PC-3 (cell line): ENCODE measurements at regions not wholly inside any gene's neighbourhood (a gene's known extent, or its start where the extent isn't known, plus 50 kb on each side); places are given as distances from the start of the nearest gene placed in this dataset.
"Not testable (repeated sequence)": the region's sequence is repeated elsewhere in the genome, so short reads cannot be mapped to it uniquely, and the experiment has no call there.

Experiments
- ATAC-seq: fragments of 200-7000 bp; cut with Tn5 transposase; 2 replicates; pipeline ENCODE4 v1.9.1; 2020; ENCODE audit warnings: mild to moderate bottlenecking, moderate library complexity
- BruUV-seq: library from RNA; stranded (reverse); fragments of 400-500 nt; replicated peaks from 2 replicates; lab custom pipeline; 2021; lab: Mats Ljungman, UMichigan
- CTCF ChIA-PET: fragments of 300-600 bp; sonication (Branson Sonifier 250); formaldehyde crosslinking; loops from one replicate; lab custom pipeline; 2022; ENCODE audit warnings: antibody characterized with exemption; lab: Charles Lee
- POLR2A ChIA-PET: fragments of 300-600 bp; sonication (Branson Sonifier 250); formaldehyde crosslinking; loops from one replicate; lab custom pipeline; 2022; ENCODE audit warnings: antibody characterized with exemption; ENCODE audit not compliant: unreplicated experiment; lab: Charles Lee
- DNase-seq: peaks from one replicate; pipeline ENCODE4 v3.0.0-alpha.2; 2015
- H2AFZ ChIP-seq: fragments of 300-600 bp; sonication (generic); 2 replicates; pipeline ENCODE4 v1.6.0; 2016; ENCODE audit warnings: antibody characterized with exemption, low read length
- H3F3A ChIP-seq: fragments of 300-600 bp; sonication (generic); one replicate; pipeline ENCODE4 v1.6.0; 2017; ENCODE audit warnings: antibody characterized with exemption, low read length, control low read depth, mild to moderate bottlenecking; ENCODE audit not compliant: unreplicated experiment
- H3K27ac ChIP-seq: fragments of 300-600 bp; sonication (generic); 2 replicates; pipeline ENCODE4 v1.5.1; 2016; ENCODE audit warnings: mild to moderate bottlenecking, low read length
- H3K27me3 ChIP-seq: fragments of 300-600 bp; sonication (generic); 2 replicates; pipeline ENCODE4 v1.6.1; 2016; ENCODE audit warnings: low read length, mixed read lengths
- H3K36me3 ChIP-seq: fragments of 300-600 bp; sonication (generic); 2 replicates; pipeline ENCODE4 v1.6.1; 2016; ENCODE audit warnings: low read depth, mixed run types, low read length, mixed read lengths
- H3K4me1 ChIP-seq: fragments of 300-600 bp; sonication (generic); 2 replicates; pipeline ENCODE4 v1.5.1; 2016; ENCODE audit warnings: low read length; ENCODE audit not compliant: insufficient read depth
- H3K4me2 ChIP-seq: fragments of 300-600 bp; sonication (generic); 2 replicates; pipeline ENCODE4 v1.6.0; 2016; ENCODE audit warnings: low read length
- H3K4me3 ChIP-seq: fragments of 300-600 bp; sonication (generic); 2 replicates; pipeline ENCODE4 v1.5.1; 2016; ENCODE audit warnings: mild to moderate bottlenecking, low read length, mixed read lengths
- H3K79me2 ChIP-seq: fragments of 300-600 bp; sonication (generic); 2 replicates; pipeline ENCODE4 v1.6.1; 2017; ENCODE audit warnings: low read length, mixed read lengths
- H3K9ac ChIP-seq: fragments of 300-600 bp; sonication (generic); 2 replicates; pipeline ENCODE4 v1.6.0; 2016; ENCODE audit warnings: mild to moderate bottlenecking, low read length
- H3K9me2 ChIP-seq: fragments of 300-600 bp; sonication (generic); replicated peaks from 2 replicates; pipeline ENCODE4 v1.6.1; 2016; ENCODE audit warnings: mixed run types, low read length, mixed read lengths
- H3K9me3 ChIP-seq: fragments of 300-600 bp; sonication (generic); 2 replicates; pipeline ENCODE4 v1.6.1; 2016; ENCODE audit warnings: low read length, mixed read lengths
- H4K20me1 ChIP-seq: fragments of 300-600 bp; sonication (generic); 2 replicates; pipeline ENCODE4 v1.6.1; 2016; ENCODE audit warnings: low read length, mixed read lengths
- intact Hi-C: fragments of 100-400 bp; cut with micrococcal nuclease; formaldehyde crosslinking; loops from 2 replicates; pipeline ENCODE4 v1.9.0; 2023

GRCh38 chr17:64800987-64801386, 118.3 kb downstream of the LRRC37A3 start:
- H3K36me3 ChIP-seq, H2AFZ ChIP-seq, H3K9ac ChIP-seq, H3K4me2 ChIP-seq, BruUV-seq, H3K27ac ChIP-seq, intact Hi-C loops, CTCF ChIA-PET, POLR2A ChIA-PET, H3F3A ChIP-seq, DNase-seq, ATAC-seq, H3K4me3 ChIP-seq, H3K4me1 ChIP-seq, H3K27me3 ChIP-seq, H3K9me2 ChIP-seq, H3K79me2 ChIP-seq, H3K9me3 ChIP-seq, H4K20me1 ChIP-seq: not testable (repeated sequence)

- H3K4me1 ChIP-seq, H3K79me2 ChIP-seq, intact Hi-C loops, H3K4me2 ChIP-seq, H4K20me1 ChIP-seq, H3K4me3 ChIP-seq, H3K27ac ChIP-seq, DNase-seq, H3K9ac ChIP-seq, CTCF ChIA-PET, H3K9me3 ChIP-seq, H3K27me3 ChIP-seq, POLR2A ChIA-PET, H3K9me2 ChIP-seq, H3F3A ChIP-seq, H2AFZ ChIP-seq, H3K36me3 ChIP-seq: not testable (repeated sequence)
- TSS peak; percentile 28 for BruUV-seq
- peak; percentile 22; the same call in 1 of the 2 replicates for ATAC-seq
Observed at GRCh38 chr17:64800361-64800895, 118.8 kb downstream of the LRRC37A3 start.

- H4K20me1 ChIP-seq, H3K9me3 ChIP-seq, H3K4me2 ChIP-seq, DNase-seq, H3K4me3 ChIP-seq, ATAC-seq, H2AFZ ChIP-seq, CTCF ChIA-PET, H3K36me3 ChIP-seq, H3K27me3 ChIP-seq, H3K27ac ChIP-seq, H3F3A ChIP-seq, POLR2A ChIA-PET, H3K9me2 ChIP-seq, BruUV-seq, H3K9ac ChIP-seq, H3K4me1 ChIP-seq, intact Hi-C loops, H3K79me2 ChIP-seq: not testable (repeated sequence)
Observed at GRCh38 chr17:64799543-64800188, 119.6 kb downstream of the LRRC37A3 start.

DNA sequence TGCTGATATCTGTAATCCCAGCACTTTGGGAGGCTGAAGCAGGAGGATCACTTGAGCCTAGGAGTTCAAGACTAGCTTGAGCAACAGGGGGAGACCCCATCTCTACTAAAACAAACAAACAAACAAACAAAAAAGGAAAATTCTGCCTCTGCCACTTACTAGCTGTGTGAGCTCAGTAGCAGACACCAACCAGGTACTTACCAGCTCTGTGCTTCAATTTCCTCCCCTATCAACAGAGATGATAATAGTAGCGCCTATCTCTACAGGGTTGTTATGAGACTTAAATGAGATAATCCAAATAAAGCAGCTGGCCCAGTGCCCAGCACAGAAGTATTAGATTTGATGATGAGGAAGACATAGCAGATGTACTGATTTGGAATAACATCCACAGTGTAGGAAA, 120.3 kb downstream of the LRRC37A3 start:
- intact Hi-C loops, POLR2A ChIA-PET, H3K4me1 ChIP-seq, BruUV-seq, H4K20me1 ChIP-seq, H3K27me3 ChIP-seq, H2AFZ ChIP-seq, H3F3A ChIP-seq, DNase-seq, H3K4me2 ChIP-seq, ATAC-seq, H3K27ac ChIP-seq, H3K79me2 ChIP-seq, H3K36me3 ChIP-seq, H3K9me2 ChIP-seq, H3K4me3 ChIP-seq, CTCF ChIA-PET, H3K9ac ChIP-seq, H3K9me3 ChIP-seq: not testable (repeated sequence)

GRCh38 chr17:64798489-64798790, 120.8 kb downstream of the LRRC37A3 start:
- H3K4me3 ChIP-seq, H3K27me3 ChIP-seq, DNase-seq, H2AFZ ChIP-seq, H3K36me3 ChIP-seq, H3K9me3 ChIP-seq, H3F3A ChIP-seq, intact Hi-C loops, H3K27ac ChIP-seq, H4K20me1 ChIP-seq, H3K4me1 ChIP-seq, POLR2A ChIA-PET, ATAC-seq, H3K9ac ChIP-seq, H3K9me2 ChIP-seq, H3K4me2 ChIP-seq, BruUV-seq, CTCF ChIA-PET, H3K79me2 ChIP-seq: not testable (repeated sequence)
